ENCODE measurements at regions not wholly inside any gene's neighbourhood (a gene's known extent, or its start where the extent isn't known, plus 50 kb on each side); places are given as distances from the start of the nearest gene placed in this dataset.
"Not testable (repeated sequence)": the region's sequence is repeated elsewhere in the genome, so short reads cannot be mapped to it uniquely, and the experiment has no call there.

DNA sequence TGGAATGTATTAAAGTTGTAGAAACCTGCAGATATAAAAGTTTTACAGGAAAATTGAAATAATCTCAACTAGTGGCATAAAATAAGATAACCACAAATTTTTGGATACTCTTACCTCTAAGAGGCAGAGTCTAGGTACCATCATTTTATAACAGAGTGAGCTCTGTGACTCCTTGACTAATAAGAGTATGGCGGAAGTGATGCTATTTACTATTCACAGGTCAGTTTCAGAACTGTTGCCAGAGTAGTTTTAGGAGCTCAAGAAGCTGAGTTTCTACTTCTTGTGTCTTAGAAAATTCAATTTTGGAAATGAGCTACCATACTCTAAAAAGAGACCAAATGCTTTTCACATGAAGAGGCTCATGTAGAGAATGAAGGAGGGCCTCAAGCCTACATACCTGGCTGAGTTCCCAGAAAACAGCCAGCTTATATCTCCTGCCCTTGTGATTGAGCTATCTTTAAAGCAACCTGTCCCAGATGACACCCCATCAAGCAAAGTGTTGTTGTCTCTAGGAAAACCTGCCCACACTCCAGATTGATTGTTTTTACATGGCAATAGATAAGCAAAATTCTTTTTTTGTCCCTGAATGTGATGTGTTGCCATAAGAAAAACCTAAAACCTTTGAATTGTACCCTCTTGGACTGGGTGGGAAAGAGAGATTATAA lies 712.8 kb upstream of the CNTN5 start:
- DNase-seq, result no peak

DNA sequence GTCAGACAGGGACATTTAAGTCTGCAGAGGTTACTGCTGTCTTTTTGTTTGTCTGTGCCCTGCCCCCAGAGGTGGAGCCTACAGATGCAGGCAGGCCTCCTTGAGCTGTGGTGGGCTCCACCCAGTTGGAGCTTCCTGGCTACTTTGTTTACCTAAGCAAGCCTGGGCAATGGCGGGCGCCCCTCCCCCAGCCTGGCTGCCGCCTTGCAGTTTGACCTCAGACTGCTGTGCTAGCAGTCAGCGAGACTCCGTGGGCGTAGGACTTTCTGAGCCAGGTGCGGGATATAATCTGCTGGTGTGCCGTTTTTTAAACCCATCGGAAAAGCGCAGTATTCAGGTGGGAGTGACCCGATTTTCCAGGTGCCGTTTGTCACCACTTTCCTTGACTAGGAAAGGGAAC lies 690.4 kb upstream of the CNTN5 start:
- DNase-seq, result not testable (repeated sequence)

DNA sequence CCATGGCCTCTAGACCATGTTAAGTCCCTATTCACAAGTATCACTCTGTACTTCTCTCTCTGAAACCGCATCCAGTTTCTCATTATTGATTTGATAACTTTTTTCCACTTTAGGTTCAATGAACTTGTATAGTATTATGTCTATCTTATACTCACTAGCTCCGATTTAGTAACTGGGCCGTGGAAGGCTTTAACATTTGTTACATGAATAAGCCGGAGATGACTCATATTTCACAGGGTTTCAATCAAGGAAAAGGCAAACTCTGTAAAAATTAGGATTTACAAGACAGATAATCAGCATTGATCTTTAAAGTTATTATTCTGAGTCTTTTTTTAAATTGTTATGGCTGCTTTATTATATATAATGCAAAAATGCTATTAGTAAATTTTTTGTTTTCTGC lies 662.2 kb upstream of the CNTN5 start:
- DNase-seq, result no peak

GRCh38 chr11:98365190-98365589 lies 655.6 kb upstream of the CNTN5 start:
- DNase-seq, result no peak

DNA sequence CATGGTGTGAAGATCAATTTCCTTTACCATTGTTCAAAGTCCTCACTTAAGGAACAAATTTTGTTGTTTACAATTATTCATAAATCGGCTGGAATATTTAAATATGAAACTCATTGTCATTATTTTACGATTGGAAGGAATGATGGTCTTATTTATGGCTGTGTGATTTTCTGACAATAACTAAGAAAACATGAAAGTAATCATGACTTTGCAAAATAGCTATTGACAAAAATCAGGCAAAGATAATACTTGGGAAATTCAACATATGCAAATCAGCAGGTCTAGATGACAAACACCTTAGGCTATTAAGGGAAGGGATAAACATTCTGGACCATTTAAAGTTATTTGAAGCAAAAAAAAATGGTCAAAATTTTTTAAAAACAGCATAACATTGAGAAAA lies 654.8 kb upstream of the CNTN5 start:
- DNase-seq, result no peak

GRCh38 chr11:98390391-98390790 lies 630.4 kb upstream of the CNTN5 start:
- DNase-seq, result no peak

DNA sequence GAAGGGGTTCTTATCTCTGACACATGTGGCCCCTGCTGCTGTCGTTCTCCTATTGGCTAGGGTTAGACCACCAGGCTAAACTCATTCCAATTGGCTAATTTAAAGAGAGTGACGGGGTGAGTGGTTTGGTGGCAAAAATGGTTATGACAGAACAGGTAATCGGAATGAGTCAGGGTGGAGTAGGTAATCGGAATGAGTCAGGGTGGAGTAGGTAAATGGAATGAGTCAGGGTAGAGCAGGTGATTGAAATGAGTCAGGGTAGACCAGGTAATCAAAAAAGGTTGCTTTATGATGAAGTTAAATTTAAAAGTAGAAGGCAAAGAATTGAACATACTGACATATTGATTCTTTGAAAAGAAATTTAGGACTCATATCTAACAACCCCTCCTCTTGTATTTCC lies 626.2 kb upstream of the CNTN5 start:
- DNase-seq, result not testable (repeated sequence)

DNA sequence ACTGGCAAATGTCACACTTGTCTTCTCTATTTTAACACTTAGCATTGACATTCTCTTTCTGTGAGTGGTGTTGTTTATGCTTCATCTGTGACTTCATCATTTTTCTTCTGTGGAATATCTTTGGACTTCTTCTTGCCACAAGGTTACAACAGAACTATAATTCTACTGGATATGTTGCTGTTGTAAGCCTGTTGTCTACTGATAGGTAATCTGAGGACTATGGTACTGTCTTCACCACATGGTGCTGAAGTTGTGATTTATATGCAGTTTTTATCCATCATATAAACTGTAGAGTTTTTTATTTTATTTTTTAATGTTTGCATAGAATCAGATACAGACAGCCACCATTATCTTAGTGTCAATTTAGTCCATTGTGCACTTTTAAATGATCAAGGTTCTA lies 622.2 kb upstream of the CNTN5 start:
- no peak for DNase-seq

DNA sequence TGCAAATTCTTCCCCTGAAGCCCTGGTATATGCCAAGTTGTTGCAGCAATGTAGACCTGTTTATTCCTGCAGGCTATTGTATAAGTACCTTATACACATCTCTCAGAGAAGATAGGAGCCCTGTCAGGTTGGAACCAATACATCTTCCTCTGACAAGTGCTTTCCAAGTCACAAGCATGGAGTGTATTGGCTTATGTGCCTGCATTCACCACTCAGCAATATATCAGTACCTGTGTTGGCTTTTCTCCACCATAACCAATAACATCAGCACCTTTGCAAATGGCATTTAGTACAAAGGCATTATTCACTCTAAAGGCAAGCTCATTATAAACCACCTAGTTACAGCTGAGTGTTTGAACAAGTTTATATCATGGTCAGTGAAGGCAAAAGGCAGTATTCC lies 611.7 kb upstream of the CNTN5 start:
- no peak for DNase-seq

GRCh38 chr11:98411777-98412176 lies 609.0 kb upstream of the CNTN5 start:
- no peak for DNase-seq

DNA sequence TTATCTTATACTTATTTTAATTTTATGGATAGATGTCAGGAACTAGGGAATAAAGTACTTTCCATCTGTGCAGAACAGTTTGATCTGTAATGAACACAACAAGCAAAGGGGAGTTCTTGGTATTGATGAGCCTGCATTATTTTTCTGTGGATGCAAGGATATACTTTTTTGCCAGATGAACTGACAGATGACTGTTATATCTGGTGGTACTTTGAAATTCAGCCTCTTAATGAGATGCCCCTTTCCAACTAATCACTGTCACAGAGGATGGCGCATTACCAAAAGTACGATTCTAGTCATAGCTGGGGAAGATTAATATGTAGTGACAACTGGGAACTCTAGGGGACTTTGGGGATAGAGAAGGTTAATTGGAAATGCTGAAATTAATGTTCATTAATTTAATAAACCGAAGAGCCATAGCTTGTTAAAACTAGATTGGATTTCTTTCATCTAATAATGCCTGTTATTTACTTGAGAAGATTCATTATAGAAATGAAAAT lies 603.4 kb upstream of the CNTN5 start:
- DNase-seq, result no peak

- DNase-seq, result no peak
Measured at GRCh38 chr11:98423933-98424332, 596.8 kb upstream of the CNTN5 start.

DNA sequence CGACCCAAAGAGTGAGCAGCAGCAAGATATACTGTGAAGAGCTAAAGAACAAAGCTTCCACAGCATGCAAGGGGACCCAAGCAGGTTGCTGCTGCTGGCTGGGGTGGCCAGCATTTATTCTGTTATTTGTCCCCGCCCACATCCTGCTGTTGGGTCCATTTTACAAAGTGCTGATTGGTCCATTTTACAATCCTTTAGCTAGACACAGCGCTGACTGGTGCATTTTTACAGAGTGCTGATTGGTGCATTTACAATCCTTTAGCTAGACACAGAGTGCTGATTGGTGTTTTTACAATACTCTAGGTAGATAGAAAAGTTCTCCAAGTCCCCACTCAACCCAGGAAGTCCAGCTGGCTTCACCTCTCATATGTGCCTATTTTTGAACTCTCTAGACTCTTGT lies 596.0 kb upstream of the CNTN5 start:
- not testable (repeated sequence) for DNase-seq

- DNase-seq, result no peak
Measured at GRCh38 chr11:98431463-98432359, 589.0 kb upstream of the CNTN5 start.

GRCh38 chr11:98434296-98434695 lies 586.5 kb upstream of the CNTN5 start:
- no peak for DNase-seq

- no peak for DNase-seq
Measured at GRCh38 chr11:98453378-98453777, 567.4 kb upstream of the CNTN5 start.

GRCh38 chr11:98455500-98456307 lies 565.0 kb upstream of the CNTN5 start:
- DNase-seq, result no peak

DNA sequence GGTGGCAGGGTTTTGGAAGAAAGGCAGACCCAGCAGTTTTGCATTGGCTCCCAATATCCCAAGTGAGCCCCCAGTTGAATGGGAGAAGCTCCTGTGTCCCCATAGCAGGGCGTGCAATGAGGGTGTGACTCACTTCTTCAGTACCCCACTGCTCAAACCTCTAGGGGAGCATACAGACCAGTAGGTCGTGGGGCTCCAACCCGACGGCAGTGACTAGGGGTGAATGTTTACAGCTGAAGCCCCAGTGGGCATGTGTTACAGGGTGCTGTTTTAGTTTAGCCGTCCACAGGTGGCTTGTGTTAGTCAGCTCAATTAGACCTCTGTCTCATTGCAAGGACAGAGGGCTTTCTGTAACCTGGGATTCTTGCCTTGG lies 564.5 kb upstream of the CNTN5 start:
- no peak for DNase-seq

DNA sequence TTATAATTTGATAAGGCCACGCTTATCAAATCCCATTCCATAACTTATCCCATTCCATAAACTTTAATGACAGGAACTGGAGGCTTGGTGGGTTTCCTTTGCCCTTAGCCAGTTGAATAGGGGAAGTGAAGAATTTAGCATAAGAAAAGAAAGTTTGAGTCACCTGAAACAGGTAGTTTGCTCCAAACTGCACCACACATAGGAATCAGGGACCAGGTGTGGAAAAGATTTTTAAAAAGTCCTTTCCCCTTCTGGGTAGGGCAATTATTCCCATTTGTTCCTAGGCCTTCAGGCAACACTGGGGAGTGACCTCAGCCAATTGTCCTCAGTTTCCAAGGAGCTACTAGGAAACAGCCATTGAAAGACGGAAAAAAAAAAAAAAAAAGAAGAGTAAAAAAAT lies 525.7 kb upstream of the CNTN5 start:
- DNase-seq, result no peak

DNA sequence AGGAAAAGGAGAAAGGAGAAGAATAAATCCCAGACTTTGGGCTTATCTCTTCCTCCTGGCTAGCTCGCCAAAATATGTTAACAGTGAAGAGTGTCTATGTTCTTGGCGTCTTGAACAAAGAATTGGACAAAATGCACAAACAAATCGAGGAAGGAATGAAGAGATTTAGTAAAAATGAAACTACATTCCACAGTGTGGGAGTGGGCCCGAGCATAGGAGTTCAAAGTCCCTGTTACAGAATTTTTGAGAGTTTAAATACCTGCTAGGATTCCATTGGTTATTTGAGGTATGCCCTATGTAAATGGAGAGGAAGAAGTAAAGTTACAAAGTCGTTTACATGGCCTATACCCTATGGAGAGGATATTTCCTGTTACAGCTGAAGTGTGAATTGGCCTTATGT lies 525.1 kb upstream of the CNTN5 start:
- no peak for DNase-seq

DNA sequence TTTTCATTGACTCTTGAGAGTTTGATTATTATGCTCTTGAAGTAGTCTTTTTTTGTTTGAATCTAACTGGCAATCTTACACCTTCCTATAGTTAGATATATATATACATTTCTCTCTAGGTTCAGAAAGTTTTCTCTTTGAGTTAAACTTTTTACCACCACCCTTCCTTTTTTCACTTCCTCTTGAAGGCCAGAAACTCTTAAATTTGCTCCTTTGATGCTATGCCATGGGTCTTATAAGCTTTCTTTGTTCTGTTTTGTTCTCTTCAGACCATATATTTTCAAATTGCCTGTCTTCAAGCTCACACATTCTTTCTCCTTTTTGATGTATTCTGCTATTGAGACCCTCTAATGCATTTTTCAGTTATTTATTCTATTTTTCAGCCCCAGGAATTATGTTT lies 513.5 kb upstream of the CNTN5 start:
- DNase-seq, result no peak

DNA sequence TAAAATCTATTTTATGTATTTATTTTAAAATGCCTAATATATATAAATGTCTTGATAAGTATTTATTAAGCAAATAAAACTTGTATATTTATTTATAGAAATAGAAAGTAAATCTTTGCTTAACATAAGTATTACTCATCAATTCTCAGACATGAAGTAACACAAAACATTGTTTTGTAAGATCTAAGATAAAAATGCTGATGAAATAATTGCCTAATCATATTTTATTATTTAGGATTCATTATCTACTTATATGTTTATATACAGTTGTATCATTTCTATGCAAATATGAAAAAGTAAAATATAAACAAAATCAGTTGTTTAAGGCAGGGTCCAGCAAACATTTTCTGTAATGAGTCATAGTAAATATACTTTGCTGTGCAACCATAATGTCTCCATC lies 507.8 kb upstream of the CNTN5 start:
- no peak for DNase-seq

DNA sequence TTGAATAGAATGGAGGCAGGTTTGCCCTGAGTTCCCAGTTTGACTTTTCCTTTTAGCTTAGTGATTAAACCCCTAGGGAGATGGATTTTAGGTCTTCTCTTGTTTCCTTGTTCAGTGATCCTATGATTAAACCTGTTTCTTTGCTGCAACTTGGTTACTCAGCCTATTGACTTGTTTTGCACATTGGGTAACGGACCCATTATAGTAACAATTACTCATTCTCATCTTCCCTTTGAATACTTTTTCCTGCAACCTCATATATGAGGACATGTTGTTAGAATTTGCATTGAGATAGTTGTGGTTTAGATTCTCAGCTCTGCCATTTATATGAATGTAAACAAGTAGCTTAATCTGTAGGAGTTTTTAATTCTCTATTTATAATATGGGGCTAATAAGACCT lies 489.2 kb upstream of the CNTN5 start:
- no peak for DNase-seq

Measured in muscle of arm (tissue), 1 donor.